DOHH2 (cell line): ENCODE measurements at regions not wholly inside any gene's neighbourhood (a gene's known extent, or its start where the extent isn't known, plus 50 kb on each side); places are given as distances from the start of the nearest gene placed in this dataset.

ENCODE experiments used
- CTCF ChIP-seq: fragments of 200-600 bp; sonication (generic); IDR thresholded peaks from one replicate; pipeline ENCODE4 v1.5.1; 2014; ENCODE audit warnings: antibody characterized with exemption, mild to moderate bottlenecking, low read depth, low read length; ENCODE audit not compliant: poor library complexity, severe bottlenecking
- EZH2phosphoT487 ChIP-seq: fragments of 200-600 bp; sonication (generic); IDR thresholded peaks from 2 replicates; pipeline ENCODE4 v1.6.1; 2017; ENCODE audit warnings: borderline replicate concordance, mild to moderate bottlenecking, antibody characterized with exemption, low read length, moderate library complexity, mixed read lengths

- no peak for TF ChIP-seq CTCF
- TF ChIP-seq EZH2phosphoT487: no peak
Observed at GRCh38 chr4:162239992-162240769, 76.4 kb upstream of the FSTL5 start.
